ENCODE measurements at regions not wholly inside any gene's neighbourhood (a gene's known extent, or its start where the extent isn't known, plus 50 kb on each side); places are given as distances from the start of the nearest gene placed in this dataset.

DNA sequence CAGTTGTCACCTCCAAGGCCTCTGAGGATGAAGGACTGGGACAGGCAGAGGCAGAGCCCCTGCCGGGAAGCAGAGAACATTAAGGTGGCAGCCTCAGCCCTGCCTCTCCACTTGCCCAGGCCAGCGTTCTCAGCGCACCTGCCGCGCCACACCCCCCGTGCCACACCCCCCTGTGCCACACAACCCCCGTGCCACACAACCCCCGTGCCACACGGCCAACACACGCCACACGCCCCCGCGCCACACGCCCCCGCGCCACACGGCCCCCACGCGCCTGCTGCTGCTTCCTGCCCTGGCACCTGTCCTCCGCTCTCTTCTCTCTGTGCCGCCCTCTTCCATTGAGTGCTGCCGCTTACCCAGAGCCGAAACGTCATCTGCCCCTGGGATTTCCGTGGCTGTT is 58.0 kb upstream of the ZFP42 start:
- Histone ChIP-seq H3K27me3 (replicated peaks; ENCODE audit: control insufficient read depth, insufficient read depth, low read length) (no peaks in the 10 kb centered on the region), H3K36me3 (ENCODE audit: control insufficient read depth, insufficient read depth, low read length) (no peaks in the 10 kb centered on the region), H3K4me3 (replicated peaks; ENCODE audit: low read depth, low read length) (no peak overlapping the region)
- TF ChIP-seq, protein P1, sequence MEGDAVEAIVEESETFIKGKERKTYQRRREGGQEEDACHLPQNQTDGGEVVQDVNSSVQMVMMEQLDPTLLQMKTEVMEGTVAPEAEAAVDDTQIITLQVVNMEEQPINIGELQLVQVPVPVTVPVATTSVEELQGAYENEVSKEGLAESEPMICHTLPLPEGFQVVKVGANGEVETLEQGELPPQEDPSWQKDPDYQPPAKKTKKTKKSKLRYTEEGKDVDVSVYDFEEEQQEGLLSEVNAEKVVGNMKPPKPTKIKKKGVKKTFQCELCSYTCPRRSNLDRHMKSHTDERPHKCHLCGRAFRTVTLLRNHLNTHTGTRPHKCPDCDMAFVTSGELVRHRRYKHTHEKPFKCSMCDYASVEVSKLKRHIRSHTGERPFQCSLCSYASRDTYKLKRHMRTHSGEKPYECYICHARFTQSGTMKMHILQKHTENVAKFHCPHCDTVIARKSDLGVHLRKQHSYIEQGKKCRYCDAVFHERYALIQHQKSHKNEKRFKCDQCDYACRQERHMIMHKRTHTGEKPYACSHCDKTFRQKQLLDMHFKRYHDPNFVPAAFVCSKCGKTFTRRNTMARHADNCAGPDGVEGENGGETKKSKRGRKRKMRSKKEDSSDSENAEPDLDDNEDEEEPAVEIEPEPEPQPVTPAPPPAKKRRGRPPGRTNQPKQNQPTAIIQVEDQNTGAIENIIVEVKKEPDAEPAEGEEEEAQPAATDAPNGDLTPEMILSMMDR (IDR thresholded peaks at IDR 0.05; ENCODE audit: insufficient read depth, low read length, poor library complexity, severe bottlenecking), result no peak
- DNase-seq (ENCODE audit: extremely low read depth, insufficient read length), result no peak

DNA sequence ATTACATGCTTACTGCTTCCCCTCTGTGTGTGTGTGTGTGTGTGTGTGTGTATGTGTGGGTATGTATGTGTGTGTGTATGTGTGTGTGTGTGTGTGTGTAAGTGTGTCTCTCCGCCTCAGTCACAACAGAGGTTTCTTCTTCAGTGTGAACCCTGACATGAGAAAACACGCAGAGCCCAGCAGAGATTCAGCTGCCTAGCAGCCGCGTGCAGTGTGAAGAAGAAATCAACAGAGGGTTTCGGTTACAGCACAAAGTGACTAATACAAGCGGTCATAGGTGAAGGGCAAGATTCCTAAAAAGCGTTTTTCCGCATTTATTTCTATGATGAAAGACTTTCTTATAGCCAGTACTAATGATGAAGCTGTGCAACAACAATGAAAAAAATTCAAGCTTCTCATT is 55.3 kb upstream of the ZFP42 start:
- TF ChIP-seq, protein P1 (IDR thresholded peaks at IDR 0.05; ENCODE audit: insufficient read depth, low read length, poor library complexity, severe bottlenecking), result no peak
- DNase-seq (ENCODE audit: extremely low read depth, insufficient read length), result no peak
- Histone ChIP-seq H3K4me3 (replicated peaks; ENCODE audit: low read depth, low read length) (no peak overlapping the region), H3K27me3 (replicated peaks; ENCODE audit: control insufficient read depth, insufficient read depth, low read length) (no peaks in the 10 kb centered on the region), H3K36me3 (ENCODE audit: control insufficient read depth, insufficient read depth, low read length) (no peaks in the 10 kb centered on the region)

DNA sequence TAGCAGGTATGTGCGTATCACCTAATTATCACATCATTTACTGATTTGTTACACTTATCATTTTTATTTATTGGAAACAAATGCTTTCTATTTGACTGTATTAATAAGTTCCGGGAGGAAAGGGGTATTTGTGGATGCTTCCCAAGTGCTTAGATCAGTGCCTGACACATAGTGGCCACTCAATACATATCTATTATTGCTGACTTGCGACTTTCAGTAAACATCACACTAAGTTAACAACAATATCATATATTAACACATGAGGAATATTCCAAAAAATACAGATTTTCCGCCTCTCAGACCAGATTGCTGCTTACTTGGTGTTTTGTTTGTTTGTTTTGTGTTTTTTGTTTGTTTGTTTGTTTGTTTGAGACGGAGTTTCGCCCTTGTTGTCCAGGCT is 52.6 kb upstream of the ZFP42 start:
- Histone ChIP-seq H3K36me3 (ENCODE audit: control insufficient read depth, insufficient read depth, low read length) (no peaks in the 10 kb centered on the region), H3K4me3 (replicated peaks; ENCODE audit: low read depth, low read length) (no peak overlapping the region), H3K27me3 (replicated peaks; ENCODE audit: control insufficient read depth, insufficient read depth, low read length) (no peaks in the 10 kb centered on the region)
- TF ChIP-seq, protein P1 (IDR thresholded peaks at IDR 0.05; ENCODE audit: insufficient read depth, low read length, poor library complexity, severe bottlenecking), result no peak
- DNase-seq (ENCODE audit: extremely low read depth, insufficient read length), result no peak

DNA sequence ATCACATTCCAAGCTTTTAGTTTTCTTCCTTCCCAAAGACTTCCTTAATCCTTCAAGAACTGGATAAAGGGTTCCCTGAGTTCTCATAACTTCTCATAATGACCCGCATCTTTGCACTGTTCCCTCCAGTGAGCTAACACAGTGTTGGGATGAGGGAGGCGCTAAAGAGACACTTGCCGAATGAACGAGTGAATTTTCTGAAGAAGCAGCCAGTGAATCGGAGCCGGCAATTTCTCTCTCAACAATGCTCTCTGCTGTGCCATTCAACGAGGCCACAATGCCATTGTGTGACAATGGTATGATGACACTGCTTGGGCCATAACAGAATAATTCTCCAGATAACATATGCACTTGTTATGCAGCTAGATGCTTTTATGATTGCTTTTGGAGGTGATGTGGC is 51.4 kb upstream of the ZFP42 start:
- TF ChIP-seq, protein P1 (IDR thresholded peaks at IDR 0.05; ENCODE audit: insufficient read depth, low read length, poor library complexity, severe bottlenecking), result no peak
- no peak for DNase-seq (ENCODE audit: extremely low read depth, insufficient read length)
- Histone ChIP-seq H3K4me3 (replicated peaks; ENCODE audit: low read depth, low read length) (no peak overlapping the region), H3K27me3 (replicated peaks; ENCODE audit: control insufficient read depth, insufficient read depth, low read length) (no peaks in the 10 kb centered on the region), H3K36me3 (ENCODE audit: control insufficient read depth, insufficient read depth, low read length) (no peaks in the 10 kb centered on the region)

Measured in GM06990 (cell line).